ENCODE measurements at regions not wholly inside any gene's neighbourhood (a gene's known extent, or its start where the extent isn't known, plus 50 kb on each side); places are given as distances from the start of the nearest gene placed in this dataset.

GRCh38 chr20:50328222-50328979 is 137.8 kb downstream of the CEBPB start:
- no peak for TF ChIP-seq EZH2 (IDR thresholded peaks at IDR 0.05; ENCODE audit: low read length)
- TF ChIP-seq, protein P1, sequence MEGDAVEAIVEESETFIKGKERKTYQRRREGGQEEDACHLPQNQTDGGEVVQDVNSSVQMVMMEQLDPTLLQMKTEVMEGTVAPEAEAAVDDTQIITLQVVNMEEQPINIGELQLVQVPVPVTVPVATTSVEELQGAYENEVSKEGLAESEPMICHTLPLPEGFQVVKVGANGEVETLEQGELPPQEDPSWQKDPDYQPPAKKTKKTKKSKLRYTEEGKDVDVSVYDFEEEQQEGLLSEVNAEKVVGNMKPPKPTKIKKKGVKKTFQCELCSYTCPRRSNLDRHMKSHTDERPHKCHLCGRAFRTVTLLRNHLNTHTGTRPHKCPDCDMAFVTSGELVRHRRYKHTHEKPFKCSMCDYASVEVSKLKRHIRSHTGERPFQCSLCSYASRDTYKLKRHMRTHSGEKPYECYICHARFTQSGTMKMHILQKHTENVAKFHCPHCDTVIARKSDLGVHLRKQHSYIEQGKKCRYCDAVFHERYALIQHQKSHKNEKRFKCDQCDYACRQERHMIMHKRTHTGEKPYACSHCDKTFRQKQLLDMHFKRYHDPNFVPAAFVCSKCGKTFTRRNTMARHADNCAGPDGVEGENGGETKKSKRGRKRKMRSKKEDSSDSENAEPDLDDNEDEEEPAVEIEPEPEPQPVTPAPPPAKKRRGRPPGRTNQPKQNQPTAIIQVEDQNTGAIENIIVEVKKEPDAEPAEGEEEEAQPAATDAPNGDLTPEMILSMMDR (optimal IDR thresholded peaks at IDR 0.05 in 1 of 3, IDR thresholded peaks at IDR 0.05 in 1 of 3, conservative IDR thresholded peaks at IDR 0.05 in 1 of 3; ENCODE audit: extremely low read depth in 1 of 3, insufficient read depth in 2 of 3, low read length in 3 of 3) = no peak

All from keratinocyte (primary cell).